ENCODE measurements at regions not wholly inside any gene's neighbourhood (a gene's known extent, or its start where the extent isn't known, plus 50 kb on each side); places are given as distances from the start of the nearest gene placed in this dataset.

DNA sequence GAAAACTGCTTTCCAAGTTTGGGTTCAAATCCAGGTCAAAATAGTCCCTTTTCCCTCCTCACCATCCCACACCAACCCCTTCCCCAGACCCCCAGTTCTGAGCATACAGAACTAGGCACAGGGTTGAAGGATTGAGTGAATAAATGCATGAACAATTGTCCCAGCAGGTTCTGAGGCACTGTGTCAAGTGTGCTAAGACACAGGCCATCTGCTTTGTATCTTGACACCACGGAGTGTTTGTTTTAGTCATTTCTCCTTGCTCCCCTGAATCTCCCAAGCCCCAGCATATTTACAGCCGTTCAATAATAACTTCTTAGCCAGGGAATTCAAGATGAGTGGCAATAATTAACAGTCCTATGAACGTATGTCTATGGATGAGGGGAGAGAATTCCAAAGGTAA is 102.8 kb upstream of the JARID2 start:
- TF ChIP-seq, protein P1, sequence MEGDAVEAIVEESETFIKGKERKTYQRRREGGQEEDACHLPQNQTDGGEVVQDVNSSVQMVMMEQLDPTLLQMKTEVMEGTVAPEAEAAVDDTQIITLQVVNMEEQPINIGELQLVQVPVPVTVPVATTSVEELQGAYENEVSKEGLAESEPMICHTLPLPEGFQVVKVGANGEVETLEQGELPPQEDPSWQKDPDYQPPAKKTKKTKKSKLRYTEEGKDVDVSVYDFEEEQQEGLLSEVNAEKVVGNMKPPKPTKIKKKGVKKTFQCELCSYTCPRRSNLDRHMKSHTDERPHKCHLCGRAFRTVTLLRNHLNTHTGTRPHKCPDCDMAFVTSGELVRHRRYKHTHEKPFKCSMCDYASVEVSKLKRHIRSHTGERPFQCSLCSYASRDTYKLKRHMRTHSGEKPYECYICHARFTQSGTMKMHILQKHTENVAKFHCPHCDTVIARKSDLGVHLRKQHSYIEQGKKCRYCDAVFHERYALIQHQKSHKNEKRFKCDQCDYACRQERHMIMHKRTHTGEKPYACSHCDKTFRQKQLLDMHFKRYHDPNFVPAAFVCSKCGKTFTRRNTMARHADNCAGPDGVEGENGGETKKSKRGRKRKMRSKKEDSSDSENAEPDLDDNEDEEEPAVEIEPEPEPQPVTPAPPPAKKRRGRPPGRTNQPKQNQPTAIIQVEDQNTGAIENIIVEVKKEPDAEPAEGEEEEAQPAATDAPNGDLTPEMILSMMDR (IDR thresholded peaks at IDR 0.05) = no peak
- TF ChIP-seq SMC3 (IDR thresholded peaks at IDR 0.05; ENCODE audit: low read depth, low read length) (no peak), FOXJ3 (CRISPR knock-in tag; IDR thresholded peaks at IDR 0.05) (no peak), NFIC (IDR thresholded peaks at IDR 0.05; ENCODE audit: borderline replicate concordance) (no peak), RCOR1 (IDR thresholded peaks at IDR 0.05; ENCODE audit: low read length) (no peak), EP300 (IDR thresholded peaks at IDR 0.05; ENCODE audit: borderline replicate concordance in 1 of 2, low read depth in 1 of 2, low read length in 1 of 2) (no peak), MXI1 (IDR thresholded peaks at IDR 0.05; ENCODE audit: low read depth, low read length) (no peak), POLR2AphosphoS5 (IDR thresholded peaks at IDR 0.05; ENCODE audit: low read depth, low read length) (no peak), TAF1 (IDR thresholded peaks at IDR 0.05; ENCODE audit: borderline replicate concordance, low read depth, low read length) (no peak)
- TF ChIP-seq, protein P2, sequence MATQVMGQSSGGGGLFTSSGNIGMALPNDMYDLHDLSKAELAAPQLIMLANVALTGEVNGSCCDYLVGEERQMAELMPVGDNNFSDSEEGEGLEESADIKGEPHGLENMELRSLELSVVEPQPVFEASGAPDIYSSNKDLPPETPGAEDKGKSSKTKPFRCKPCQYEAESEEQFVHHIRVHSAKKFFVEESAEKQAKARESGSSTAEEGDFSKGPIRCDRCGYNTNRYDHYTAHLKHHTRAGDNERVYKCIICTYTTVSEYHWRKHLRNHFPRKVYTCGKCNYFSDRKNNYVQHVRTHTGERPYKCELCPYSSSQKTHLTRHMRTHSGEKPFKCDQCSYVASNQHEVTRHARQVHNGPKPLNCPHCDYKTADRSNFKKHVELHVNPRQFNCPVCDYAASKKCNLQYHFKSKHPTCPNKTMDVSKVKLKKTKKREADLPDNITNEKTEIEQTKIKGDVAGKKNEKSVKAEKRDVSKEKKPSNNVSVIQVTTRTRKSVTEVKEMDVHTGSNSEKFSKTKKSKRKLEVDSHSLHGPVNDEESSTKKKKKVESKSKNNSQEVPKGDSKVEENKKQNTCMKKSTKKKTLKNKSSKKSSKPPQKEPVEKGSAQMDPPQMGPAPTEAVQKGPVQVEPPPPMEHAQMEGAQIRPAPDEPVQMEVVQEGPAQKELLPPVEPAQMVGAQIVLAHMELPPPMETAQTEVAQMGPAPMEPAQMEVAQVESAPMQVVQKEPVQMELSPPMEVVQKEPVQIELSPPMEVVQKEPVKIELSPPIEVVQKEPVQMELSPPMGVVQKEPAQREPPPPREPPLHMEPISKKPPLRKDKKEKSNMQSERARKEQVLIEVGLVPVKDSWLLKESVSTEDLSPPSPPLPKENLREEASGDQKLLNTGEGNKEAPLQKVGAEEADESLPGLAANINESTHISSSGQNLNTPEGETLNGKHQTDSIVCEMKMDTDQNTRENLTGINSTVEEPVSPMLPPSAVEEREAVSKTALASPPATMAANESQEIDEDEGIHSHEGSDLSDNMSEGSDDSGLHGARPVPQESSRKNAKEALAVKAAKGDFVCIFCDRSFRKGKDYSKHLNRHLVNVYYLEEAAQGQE (IDR thresholded peaks at IDR 0.05; ENCODE audit: low read depth, low read length) = no peak
- TF ChIP-seq, protein P3, sequence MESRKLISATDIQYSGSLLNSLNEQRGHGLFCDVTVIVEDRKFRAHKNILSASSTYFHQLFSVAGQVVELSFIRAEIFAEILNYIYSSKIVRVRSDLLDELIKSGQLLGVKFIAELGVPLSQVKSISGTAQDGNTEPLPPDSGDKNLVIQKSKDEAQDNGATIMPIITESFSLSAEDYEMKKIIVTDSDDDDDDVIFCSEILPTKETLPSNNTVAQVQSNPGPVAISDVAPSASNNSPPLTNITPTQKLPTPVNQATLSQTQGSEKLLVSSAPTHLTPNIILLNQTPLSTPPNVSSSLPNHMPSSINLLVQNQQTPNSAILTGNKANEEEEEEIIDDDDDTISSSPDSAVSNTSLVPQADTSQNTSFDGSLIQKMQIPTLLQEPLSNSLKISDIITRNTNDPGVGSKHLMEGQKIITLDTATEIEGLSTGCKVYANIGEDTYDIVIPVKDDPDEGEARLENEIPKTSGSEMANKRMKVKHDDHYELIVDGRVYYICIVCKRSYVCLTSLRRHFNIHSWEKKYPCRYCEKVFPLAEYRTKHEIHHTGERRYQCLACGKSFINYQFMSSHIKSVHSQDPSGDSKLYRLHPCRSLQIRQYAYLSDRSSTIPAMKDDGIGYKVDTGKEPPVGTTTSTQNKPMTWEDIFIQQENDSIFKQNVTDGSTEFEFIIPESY (IDR thresholded peaks at IDR 0.05; ENCODE audit: borderline replicate concordance, low read depth) = no peak
- TF ChIP-seq, protein P4, sequence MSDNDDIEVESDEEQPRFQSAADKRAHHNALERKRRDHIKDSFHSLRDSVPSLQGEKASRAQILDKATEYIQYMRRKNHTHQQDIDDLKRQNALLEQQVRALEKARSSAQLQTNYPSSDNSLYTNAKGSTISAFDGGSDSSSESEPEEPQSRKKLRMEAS (IDR thresholded peaks at IDR 0.05; ENCODE audit: low read depth) = no peak

Data from SK-N-SH (cell line).